ENCODE measurements at regions not wholly inside any gene's neighbourhood (a gene's known extent, or its start where the extent isn't known, plus 50 kb on each side); places are given as distances from the start of the nearest gene placed in this dataset.

DNA sequence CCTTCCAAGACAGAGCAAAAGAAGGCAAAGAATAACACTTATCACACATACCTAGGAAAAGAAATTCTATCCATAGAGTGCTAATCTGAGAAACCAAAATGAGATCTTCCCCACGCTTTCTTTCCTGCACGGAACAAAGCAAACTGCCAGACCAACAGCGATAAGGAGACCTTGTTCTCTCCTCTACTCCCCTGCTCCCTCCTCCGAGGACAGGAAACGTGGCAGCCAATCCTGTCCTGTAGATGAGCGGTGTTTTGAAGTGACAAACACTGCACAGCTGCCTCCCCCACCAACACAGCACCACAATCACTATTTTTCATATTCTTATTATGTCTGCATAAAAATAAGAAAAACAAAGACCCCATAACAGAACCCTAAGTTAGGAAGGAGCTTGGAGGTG lies 113.9 kb upstream of the IRS2 start:
- ATAC-seq (ENCODE audit: low read depth) = no peak
- Histone ChIP-seq H3K27ac (ENCODE audit: poor library complexity, severe bottlenecking) (no peak overlapping the region), H3K9me3 (ENCODE audit: severe bottlenecking) (no peaks in the 10 kb centered on the region), H3K4me1 (ENCODE audit: insufficient read depth, poor library complexity, severe bottlenecking) (no peaks in the 10 kb centered on the region), H3K27me3 (ENCODE audit: insufficient read depth, poor library complexity, severe bottlenecking) (no peaks in the 10 kb centered on the region), H3K36me3 (ENCODE audit: low read depth) (no peaks in the 10 kb centered on the region), H3K4me3 (ENCODE audit: severe bottlenecking) (no peak overlapping the region)
- no peak for DNase-seq (ENCODE audit: low spot score)
- TF ChIP-seq, protein P1, sequence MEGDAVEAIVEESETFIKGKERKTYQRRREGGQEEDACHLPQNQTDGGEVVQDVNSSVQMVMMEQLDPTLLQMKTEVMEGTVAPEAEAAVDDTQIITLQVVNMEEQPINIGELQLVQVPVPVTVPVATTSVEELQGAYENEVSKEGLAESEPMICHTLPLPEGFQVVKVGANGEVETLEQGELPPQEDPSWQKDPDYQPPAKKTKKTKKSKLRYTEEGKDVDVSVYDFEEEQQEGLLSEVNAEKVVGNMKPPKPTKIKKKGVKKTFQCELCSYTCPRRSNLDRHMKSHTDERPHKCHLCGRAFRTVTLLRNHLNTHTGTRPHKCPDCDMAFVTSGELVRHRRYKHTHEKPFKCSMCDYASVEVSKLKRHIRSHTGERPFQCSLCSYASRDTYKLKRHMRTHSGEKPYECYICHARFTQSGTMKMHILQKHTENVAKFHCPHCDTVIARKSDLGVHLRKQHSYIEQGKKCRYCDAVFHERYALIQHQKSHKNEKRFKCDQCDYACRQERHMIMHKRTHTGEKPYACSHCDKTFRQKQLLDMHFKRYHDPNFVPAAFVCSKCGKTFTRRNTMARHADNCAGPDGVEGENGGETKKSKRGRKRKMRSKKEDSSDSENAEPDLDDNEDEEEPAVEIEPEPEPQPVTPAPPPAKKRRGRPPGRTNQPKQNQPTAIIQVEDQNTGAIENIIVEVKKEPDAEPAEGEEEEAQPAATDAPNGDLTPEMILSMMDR (IDR thresholded peaks at IDR 0.05; ENCODE audit: poor library complexity, severe bottlenecking) = no peak

DNA sequence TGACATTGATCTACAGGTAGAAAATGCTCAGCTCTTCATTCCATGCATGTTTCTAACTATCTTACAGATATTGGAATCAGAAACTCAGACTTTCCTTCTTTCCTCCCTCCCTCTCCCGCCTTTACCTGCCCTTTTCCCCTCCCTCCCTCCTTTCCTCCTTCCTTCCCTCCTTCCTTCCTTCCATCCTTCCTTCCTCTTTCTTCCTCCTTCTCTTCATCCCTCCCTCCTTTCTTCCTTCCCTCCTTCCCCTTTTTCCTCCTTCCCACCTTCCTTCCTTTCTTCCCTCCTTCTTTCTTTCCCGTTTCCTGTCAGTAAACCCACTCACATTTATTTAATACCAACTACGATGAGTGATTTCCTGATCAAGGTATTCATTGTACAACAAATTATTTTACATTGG lies 113.4 kb upstream of the IRS2 start:
- Histone ChIP-seq H3K27ac (ENCODE audit: poor library complexity, severe bottlenecking) (no peak overlapping the region), H3K4me3 (ENCODE audit: severe bottlenecking) (no peak overlapping the region), H3K36me3 (ENCODE audit: low read depth) (no peaks in the 10 kb centered on the region), H3K4me1 (ENCODE audit: insufficient read depth, poor library complexity, severe bottlenecking) (no peaks in the 10 kb centered on the region), H3K9me3 (ENCODE audit: severe bottlenecking) (no peaks in the 10 kb centered on the region), H3K27me3 (ENCODE audit: insufficient read depth, poor library complexity, severe bottlenecking) (no peaks in the 10 kb centered on the region)
- DNase-seq (ENCODE audit: low spot score) (no peak), ATAC-seq (ENCODE audit: low read depth) (no peak)
- TF ChIP-seq, protein P1 (IDR thresholded peaks at IDR 0.05; ENCODE audit: poor library complexity, severe bottlenecking) = no peak

DNA sequence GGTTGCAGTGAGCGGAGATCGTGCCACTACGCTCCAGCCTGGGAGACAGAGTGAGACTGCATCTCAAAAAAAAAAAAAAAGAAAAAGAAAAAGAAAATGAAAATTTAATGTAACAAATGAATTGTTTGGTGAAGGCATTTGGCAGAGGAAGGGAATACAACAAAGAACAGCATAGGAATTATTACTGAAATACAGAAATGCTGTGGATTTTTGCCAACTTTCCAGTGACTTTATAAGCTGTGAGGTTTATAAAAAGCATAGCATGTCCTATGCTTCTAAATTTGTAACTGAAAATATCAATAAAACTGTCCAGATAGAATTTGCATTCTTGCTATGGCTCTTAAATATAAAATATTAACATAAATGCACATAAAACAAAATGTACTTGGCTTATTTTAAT lies 112.9 kb upstream of the IRS2 start:
- no peak for DNase-seq (ENCODE audit: low spot score)
- Histone ChIP-seq H3K4me1 (ENCODE audit: insufficient read depth, poor library complexity, severe bottlenecking) (no peaks in the 10 kb centered on the region), H3K4me3 (ENCODE audit: severe bottlenecking) (no peak overlapping the region), H3K9me3 (ENCODE audit: severe bottlenecking) (no peaks in the 10 kb centered on the region), H3K36me3 (ENCODE audit: low read depth) (no peaks in the 10 kb centered on the region), H3K27me3 (ENCODE audit: insufficient read depth, poor library complexity, severe bottlenecking) (no peaks in the 10 kb centered on the region), H3K27ac (ENCODE audit: poor library complexity, severe bottlenecking) (no peak overlapping the region)
- TF ChIP-seq, protein P1 (IDR thresholded peaks at IDR 0.05; ENCODE audit: poor library complexity, severe bottlenecking) = no peak
- ATAC-seq (ENCODE audit: low read depth) = no peak

DNA sequence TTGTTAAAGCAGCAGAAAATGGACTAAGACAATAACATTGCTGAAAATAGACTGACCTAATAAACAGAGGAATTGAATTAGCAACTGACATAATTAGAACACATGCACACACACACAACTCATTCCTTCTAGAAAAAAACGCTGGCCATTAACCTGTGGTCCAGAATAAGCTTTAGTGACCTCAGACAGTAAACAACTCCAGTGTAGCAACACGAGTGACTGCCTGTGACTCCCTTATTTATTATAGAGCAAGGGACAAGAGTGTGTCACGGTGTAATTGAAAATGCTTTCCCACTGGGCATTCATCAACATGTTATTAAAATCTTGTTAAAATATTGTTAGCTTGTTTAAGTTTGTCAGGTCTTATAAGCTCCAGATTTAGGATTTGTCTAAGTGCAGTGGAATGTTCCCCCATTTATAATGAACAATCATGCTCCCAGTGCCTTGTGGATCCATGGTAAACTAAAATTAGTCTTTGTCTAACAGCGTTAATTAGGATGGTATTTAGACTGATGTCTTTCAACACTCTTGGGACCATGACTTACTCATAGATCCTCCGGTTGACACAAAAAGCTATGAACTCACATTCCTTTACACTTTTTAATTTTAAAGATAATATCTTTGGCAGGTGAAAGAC lies 111.7 kb upstream of the IRS2 start:
- H3K36me3 ChIP-seq (ENCODE audit: low read depth) = no peaks in the 10 kb centered on the region
- no peak for DNase-seq (ENCODE audit: low spot score)
- H3K27ac ChIP-seq (ENCODE audit: poor library complexity, severe bottlenecking) = no peak overlapping the region
- no peaks in the 10 kb centered on the region for H3K27me3 ChIP-seq (ENCODE audit: insufficient read depth, poor library complexity, severe bottlenecking)
- no peaks in the 10 kb centered on the region for H3K4me1 ChIP-seq (ENCODE audit: insufficient read depth, poor library complexity, severe bottlenecking)
- H3K4me3 ChIP-seq (ENCODE audit: severe bottlenecking) = no peak overlapping the region
- no peak for ATAC-seq (ENCODE audit: low read depth)
- no peaks in the 10 kb centered on the region for H3K9me3 ChIP-seq (ENCODE audit: severe bottlenecking)
- TF ChIP-seq, protein P1 (IDR thresholded peaks at IDR 0.05; ENCODE audit: poor library complexity, severe bottlenecking) = no peak

DNA sequence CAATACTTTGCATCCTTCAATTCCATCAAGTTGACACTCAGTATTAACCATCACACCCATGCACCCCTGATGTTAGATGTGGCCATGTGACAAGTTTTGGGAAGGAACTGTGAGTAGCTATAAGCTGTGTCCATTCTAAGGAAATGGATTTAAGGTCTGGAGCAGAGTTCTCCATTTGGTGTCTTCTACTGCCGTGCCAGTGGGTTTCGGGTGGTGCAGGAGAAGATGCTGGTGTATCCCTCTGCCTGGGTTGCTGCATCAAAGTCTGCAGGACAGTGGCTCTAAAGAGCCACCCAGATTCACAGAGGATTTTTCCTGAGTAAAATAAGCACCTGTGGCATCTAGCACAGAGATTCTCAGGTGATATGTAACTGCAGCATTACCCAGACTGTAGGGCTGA lies 105.7 kb upstream of the IRS2 start:
- Histone ChIP-seq H3K36me3 (ENCODE audit: low read depth) (no peaks in the 10 kb centered on the region), H3K27ac (ENCODE audit: poor library complexity, severe bottlenecking) (no peak overlapping the region), H3K4me3 (ENCODE audit: severe bottlenecking) (no peak overlapping the region), H3K27me3 (ENCODE audit: insufficient read depth, poor library complexity, severe bottlenecking) (no peaks in the 10 kb centered on the region), H3K9me3 (ENCODE audit: severe bottlenecking) (no peaks in the 10 kb centered on the region), H3K4me1 (ENCODE audit: insufficient read depth, poor library complexity, severe bottlenecking) (no peaks in the 10 kb centered on the region)
- no peak for ATAC-seq (ENCODE audit: low read depth)
- TF ChIP-seq, protein P1 (IDR thresholded peaks at IDR 0.05; ENCODE audit: poor library complexity, severe bottlenecking) = no peak
- DNase-seq (ENCODE audit: low spot score) = no peak

All from RWPE2 (cell line).